Stimulated activated CD8-positive, alpha-beta memory T cell treated with anti-CD3 and anti-CD28 coated beads, Interleukin-7, amount 100 ng/mL, for 48 hours (primary cell): ENCODE measurements at regions not wholly inside any gene's neighbourhood (a gene's known extent, or its start where the extent isn't known, plus 50 kb on each side); places are given as distances from the start of the nearest gene placed in this dataset.
"Not testable (repeated sequence)": the region's sequence is repeated elsewhere in the genome, so short reads cannot be mapped to it uniquely, and the experiment has no call there.

Source experiments
- DNase-seq, 2 donors: peaks; one replicate each; pipeline ENCODE4 v3.0.0-alpha.2; 2020; ENCODE audit warnings: low read depth in 1 of 2; ENCODE audit errors: extremely low read depth in 1 of 2

- no peak for DNase-seq
These were observed 529.7 kb downstream of the IGSF11 start for GRCh38 chr3:118504906-118505305.

GRCh38 chr3:118505784-118506183 is 528.9 kb downstream of the IGSF11 start:
- DNase-seq: no peak

GRCh38 chr3:118511402-118511801 is 523.2 kb downstream of the IGSF11 start:
- no peak for DNase-seq

- no peak for DNase-seq
These were observed 522.3 kb downstream of the IGSF11 start for GRCh38 chr3:118512301-118512700.

GRCh38 chr3:118525077-118525476 is 509.6 kb downstream of the IGSF11 start:
- DNase-seq: no peak

GRCh38 chr3:118526758-118527513 is 507.7 kb downstream of the IGSF11 start:
- no peak for DNase-seq

GRCh38 chr3:118527514-118528044 is 507.1 kb downstream of the IGSF11 start:
- DNase-seq: no peak

- no peak for DNase-seq
These were observed 505.1 kb downstream of the IGSF11 start for GRCh38 chr3:118529554-118529953.

GRCh38 chr3:118530350-118530922 is 504.2 kb downstream of the IGSF11 start:
- DNase-seq: no peak

- DNase-seq: not testable (repeated sequence)
These were observed 503.7 kb downstream of the IGSF11 start for GRCh38 chr3:118530927-118531356.

GRCh38 chr3:118531816-118532215 is 502.8 kb downstream of the IGSF11 start:
- DNase-seq: no peak

GRCh38 chr3:118533676-118534075 is 501.0 kb downstream of the IGSF11 start:
- DNase-seq: no peak

GRCh38 chr3:118534519-118534918 is 500.1 kb downstream of the IGSF11 start:
- no peak for DNase-seq

- no peak for DNase-seq
These were observed 497.9 kb downstream of the IGSF11 start for GRCh38 chr3:118536764-118537163.

GRCh38 chr3:118537454-118537853 is 497.2 kb downstream of the IGSF11 start:
- DNase-seq: no peak

- DNase-seq: no peak
These were observed 496.5 kb downstream of the IGSF11 start for GRCh38 chr3:118538187-118538586.

GRCh38 chr3:118539820-118540447 is 494.7 kb downstream of the IGSF11 start:
- not testable (repeated sequence) for DNase-seq

GRCh38 chr3:118540448-118540821 is 494.2 kb downstream of the IGSF11 start:
- not testable (repeated sequence) for DNase-seq

GRCh38 chr3:118540826-118541225 is 493.8 kb downstream of the IGSF11 start:
- no peak for DNase-seq

GRCh38 chr3:118541796-118542195 is 492.9 kb downstream of the IGSF11 start:
- no peak for DNase-seq

GRCh38 chr3:118543832-118544231 is 490.8 kb downstream of the IGSF11 start:
- DNase-seq: no peak

- DNase-seq: no peak
These were observed 490.2 kb downstream of the IGSF11 start for GRCh38 chr3:118544458-118544857.
